GM23338 (cell line): ENCODE measurements at regions not wholly inside any gene's neighbourhood (a gene's known extent, or its start where the extent isn't known, plus 50 kb on each side); places are given as distances from the start of the nearest gene placed in this dataset.

Source experiments
- ATAC-seq: fragments of 200-7000 bp; cut with Tn5 transposase; 3 replicates; pipeline ENCODE4 v1.9.1; 2020
- DNase-seq: peaks from one replicate; pipeline ENCODE4 v3.0.0-alpha.2; 2015; ENCODE audit warnings: low spot score
- H2AFZ ChIP-seq: fragments of 200-600 bp; sonication (generic); 2 replicates; pipeline ENCODE4 v1.8.0; 2016; ENCODE audit warnings: antibody characterized with exemption, mild to moderate bottlenecking, moderate library complexity
- H3F3A ChIP-seq: fragments of 200-600 bp; sonication (generic); replicated peaks from 2 replicates; pipeline ENCODE4 v1.8.0; 2017; ENCODE audit warnings: antibody characterized with exemption, mixed run types, low read depth
- H3K27ac ChIP-seq: fragments of 200-600 bp; sonication (generic); 2 replicates; pipeline ENCODE4 v1.6.1; 2016; ENCODE audit warnings: low read depth
- H3K27me3 ChIP-seq: fragments of 200-600 bp; sonication (generic); 2 replicates; pipeline ENCODE4 v1.8.0; 2016; ENCODE audit warnings: mild to moderate bottlenecking, mixed run types, moderate library complexity; ENCODE audit not compliant: insufficient read depth
- H3K36me3 ChIP-seq: fragments of 200-600 bp; sonication (generic); 2 replicates; pipeline ENCODE4 v1.8.0; 2016; ENCODE audit warnings: mild to moderate bottlenecking; ENCODE audit not compliant: insufficient read depth
- H3K4me1 ChIP-seq: fragments of 200-600 bp; sonication (generic); 2 replicates; pipeline ENCODE4 v1.8.0; 2016; ENCODE audit warnings: mild to moderate bottlenecking, moderate library complexity; ENCODE audit not compliant: insufficient read depth
- H3K4me2 ChIP-seq: fragments of 200-600 bp; sonication (generic); 2 replicates; pipeline ENCODE4 v1.7.1; 2017; ENCODE audit warnings: mixed run types
- H3K4me3 ChIP-seq: fragments of 200-600 bp; sonication (generic); 2 replicates; pipeline ENCODE4 v1.6.1; 2016; ENCODE audit warnings: mixed run types
- H3K79me2 ChIP-seq: fragments of 200-600 bp; sonication (generic); replicated peaks from 2 replicates; pipeline ENCODE4 v1.8.0; 2017; ENCODE audit warnings: mild to moderate bottlenecking; ENCODE audit not compliant: insufficient read depth
- H3K9me2 ChIP-seq: fragments of 200-600 bp; sonication (generic); 2 replicates; pipeline ENCODE4 v1.8.0; 2017; ENCODE audit not compliant: insufficient read depth
- H4K20me1 ChIP-seq: fragments of 200-600 bp; sonication (generic); replicated peaks from 2 replicates; pipeline ENCODE4 v1.8.0; 2017; ENCODE audit warnings: mild to moderate bottlenecking; ENCODE audit not compliant: insufficient read depth
- H3K27ac Mint-ChIP-seq: 2 replicates; pipeline ENCODE4 v1.8.0; 2020; ENCODE audit warnings: inconsistent platforms, mild to moderate bottlenecking, moderate library complexity, mixed read lengths
- H3K27me3 Mint-ChIP-seq: 3 replicates; pipeline ENCODE4 v1.8.0; 2022; ENCODE audit warnings: low read depth, mild to moderate bottlenecking, moderate library complexity, mixed read lengths, inconsistent platforms; ENCODE audit not compliant: insufficient read depth, poor library complexity
- H3K36me3 Mint-ChIP-seq: 3 replicates; pipeline ENCODE4 v1.8.0; 2021; ENCODE audit warnings: low read depth, mild to moderate bottlenecking, inconsistent platforms, moderate library complexity, mixed read lengths
- H3K4me1 Mint-ChIP-seq: 3 replicates; pipeline ENCODE4 v1.8.0; 2020; ENCODE audit warnings: mild to moderate bottlenecking, inconsistent platforms, mixed read lengths
- H3K4me3 Mint-ChIP-seq: 3 replicates; pipeline ENCODE4 v1.8.0; 2021; ENCODE audit warnings: moderate library complexity, mild to moderate bottlenecking, inconsistent platforms, mixed read lengths
- H3K9me3 Mint-ChIP-seq: 3 replicates; pipeline ENCODE4 v1.8.0; 2020; ENCODE audit warnings: moderate library complexity, mild to moderate bottlenecking, inconsistent platforms, mixed read lengths
- POLR2AphosphoS5 ChIP-seq: IDR thresholded peaks from 2 replicates; pipeline ENCODE4 v1.6.1; 2016; ENCODE audit warnings: antibody characterized with exemption, low read depth
- ZNF331 ChIP-seq: fragments of 250-450 bp; sonication (Bioruptor Pico); IDR thresholded peaks from 2 replicates; pipeline ENCODE4 v1.5.0; 2020; ENCODE audit warnings: low read depth, mild to moderate bottlenecking, moderate library complexity
- ZNF462 ChIP-seq: fragments of 250-450 bp; sonication (Bioruptor Pico); IDR thresholded peaks from 2 replicates; pipeline ENCODE4 v1.5.0; 2020; ENCODE audit warnings: mild to moderate bottlenecking, moderate library complexity

- no peak for TF ChIP-seq ZNF462
- no peak for TF ChIP-seq POLR2AphosphoS5
Measured at GRCh38 chr2:136248242-136248641, 130.3 kb upstream of the CXCR4 start (continued).

GRCh38 chr2:136247204-136247950, 129.4 kb upstream of the CXCR4 start:
- Histone ChIP-seq H2AFZ (no peak overlapping the region), H4K20me1 (no peaks in the 10 kb centered on the region), H3K36me3 (no peaks in the 10 kb centered on the region), H3K4me2 (no peak overlapping the region), H3K9me2 (peaks cover 9% of the 10 kb centered on the region; the same call in 1 of the 2 replicates), H3K79me2 (no peaks in the 10 kb centered on the region), H3K27me3 (no peaks in the 10 kb centered on the region), H3K4me3 (no peak overlapping the region), H3K4me1 (peaks cover 9% of the 10 kb centered on the region; the same call in 1 of the 2 replicates), H3F3A (no peaks in the 10 kb centered on the region), H3K27ac (no peak overlapping the region)
- no peak for ATAC-seq
- no peak for TF ChIP-seq ZNF331 (CRISPR knock-in tag)
- no peak for DNase-seq
- Mint-ChIP-seq H3K27me3 (peaks cover 14% of the 10 kb centered on the region), H3K4me3 (no peak overlapping the region), H3K4me1 (peaks cover 11% of the 10 kb centered on the region), H3K9me3 (no peaks in the 10 kb centered on the region; the same call in 2 of the 3 replicates), H3K27ac (no peak overlapping the region), H3K36me3 (no peaks in the 10 kb centered on the region)
